K562 (cell line): ENCODE measurements at regions not wholly inside any gene's neighbourhood (a gene's known extent, or its start where the extent isn't known, plus 50 kb on each side); places are given as distances from the start of the nearest gene placed in this dataset.

Experiments used
- ATAC-seq: fragments of 200-7000 bp; cut with Tn5 transposase; 3 replicates; pipeline ENCODE4 v1.9.1; 2020; ENCODE audit warnings: moderate library complexity
- BruUV-seq: library from RNA; stranded (reverse); fragments of 400-500 nt; replicated peaks from 2 replicates; lab custom pipeline; 2021; lab: Mats Ljungman, UMichigan
- CTCF ChIA-PET: fragments of 300-600 bp; formaldehyde crosslinking; extraction: SDS; loops from one replicate; lab custom pipeline; 2021; ENCODE audit warnings: low intra/inter-chr PET ratio; lab: Yijun Ruan, JAX
- POLR2A ChIA-PET: fragments of 300-600, 350-650 bp; sonication (Branson Sonifier 250); formaldehyde crosslinking; extraction: SDS; loops from one replicate; lab custom pipeline; 2021; ENCODE audit warnings: antibody characterized with exemption, inconsistent platforms; lab: Yijun Ruan, JAX
- DNase-seq, 4 experiments: peaks; one replicate each; pipeline versions ENCODE4 v3.0.0 to v3.0.0-alpha.2; 2011 to 2018; ENCODE audit warnings: low spot score in 3 of 4, mixed read lengths in 3 of 4; ENCODE audit errors: extremely low read depth in 1 of 4
- FAIRE-seq: peaks from 2 replicates; lab custom pipeline; 2011; peaks lifted over from hg19 to GRCh38; lab: Jason Lieb, UNC
- H2AFZ ChIP-seq: 2 replicates; pipeline ENCODE4 v1.6.0; 2011; ENCODE audit warnings: low read depth, low read length, control low read depth, inconsistent platforms
- H3K27ac ChIP-seq: fragments of 200-600 bp; 3 replicates; pipeline ENCODE4 v1.8.0; 2011; ENCODE audit warnings: low read depth, mild to moderate bottlenecking, control low read depth, inconsistent platforms, low read length, moderate library complexity, mixed read lengths; ENCODE audit errors: extremely low read depth
- H3K27me3 ChIP-seq, 2 experiments: fragments of 300-600 bp in 1 of 2; 2 replicates in 1 of 2; 3 replicates in 1 of 2; pipeline versions ENCODE4 v1.6.0 to v1.8.0; 2011; ENCODE audit warnings: inconsistent platforms in 2 of 2, low read length in 2 of 2, mild to moderate bottlenecking in 1 of 2, mixed read lengths in 1 of 2, moderate library complexity in 1 of 2; ENCODE audit not compliant: control insufficient read depth in 2 of 2, insufficient read depth in 2 of 2
- H3K36me3 ChIP-seq: fragments of 300-600 bp; 3 replicates; pipeline ENCODE4 v1.8.0; 2011; ENCODE audit warnings: mild to moderate bottlenecking, low read length, inconsistent platforms; ENCODE audit not compliant: control insufficient read depth, insufficient read depth
- H3K4me1 ChIP-seq, 2 experiments: fragments of 200-600 bp in 1 of 2; replicated peaks in 1 of 2; 2 replicates in 1 of 2; 3 replicates in 1 of 2; pipeline versions ENCODE4 v1.5.1 to v1.8.0; 2011; ENCODE audit warnings: inconsistent platforms in 2 of 2, low read length in 2 of 2, mild to moderate bottlenecking in 1 of 2, mixed read lengths in 1 of 2, moderate library complexity in 1 of 2; ENCODE audit not compliant: control insufficient read depth in 2 of 2, insufficient read depth in 2 of 2
- H3K4me2 ChIP-seq: 2 replicates; pipeline ENCODE4 v1.6.1; 2011; ENCODE audit warnings: low read length, control low read depth, inconsistent platforms, mixed read lengths; ENCODE audit not compliant: insufficient read depth
- H3K4me3 ChIP-seq: fragments of 200-600 bp; sonication (generic), shearing (Covaris generic); 2 replicates; pipeline ENCODE4 v1.5.1; 2016; ENCODE audit warnings: control low read depth, inconsistent platforms
- H3K79me2 ChIP-seq: fragments of 200-600 bp; 3 replicates; pipeline ENCODE4 v1.8.0; 2011; ENCODE audit warnings: low read length, inconsistent platforms; ENCODE audit not compliant: control insufficient read depth, insufficient read depth
- H3K9ac ChIP-seq, 2 experiments: 2 replicates each; pipeline versions ENCODE4 v1.6.0 to v1.6.1; 2011; ENCODE audit warnings: low read depth in 2 of 2, low read length in 2 of 2, control low read depth in 1 of 2, inconsistent platforms in 1 of 2, mild to moderate bottlenecking in 1 of 2, mixed read lengths in 1 of 2; ENCODE audit not compliant: insufficient read depth in 1 of 2
- H3K9me1 ChIP-seq: one replicate; pipeline ENCODE4 v1.6.0; 2011; ENCODE audit warnings: inconsistent platforms, mild to moderate bottlenecking, low read length, moderate library complexity; ENCODE audit not compliant: control insufficient read depth, insufficient read depth
- H3K9me3 ChIP-seq: replicated peaks from 2 replicates; pipeline ENCODE4 v1.5.1; 2011; ENCODE audit warnings: low read depth, low read length, inconsistent platforms; ENCODE audit not compliant: control insufficient read depth, insufficient read depth
- H4K20me1 ChIP-seq: replicated peaks from 2 replicates; pipeline ENCODE4 v1.6.1; 2011; ENCODE audit warnings: low read length, inconsistent platforms, mixed read lengths; ENCODE audit not compliant: control insufficient read depth, insufficient read depth
- ELK1 ChIP-seq: sonication (generic); formaldehyde crosslinking; IDR thresholded peaks from 2 replicates; pipeline ENCODE4 v1.8.1; 2022; ENCODE audit warnings: missing genetic modification reagents
- GABPB1 ChIP-seq: sonication (generic); formaldehyde crosslinking; IDR thresholded peaks from 2 replicates; pipeline ENCODE4 v1.8.0; 2022; ENCODE audit warnings: mild to moderate bottlenecking, missing genetic modification reagents
- GABPB2 ChIP-seq: fragments of 250-450 bp; sonication (Bioruptor Pico); conservative IDR thresholded peaks from 2 replicates; pipeline ENCODE4 v1.5.1; 2021; ENCODE audit warnings: mild to moderate bottlenecking
- GATA2 ChIP-seq: sonication (generic); formaldehyde crosslinking; IDR thresholded peaks from 2 replicates; pipeline ENCODE4 v1.4.0; 2020; ENCODE audit warnings: mild to moderate bottlenecking, missing genetic modification reagents
- HLTF ChIP-seq: fragments of 450-650 bp; IDR thresholded peaks from 2 replicates; pipeline ENCODE4 v1.6.1; 2016
- POU5F1 ChIP-seq: fragments of 150-350 bp; IDR thresholded peaks from 2 replicates; pipeline ENCODE4 v1.6.1; 2014; ENCODE audit warnings: borderline replicate concordance, low read length, low read depth, mild to moderate bottlenecking; ENCODE audit not compliant: partially characterized antibody
- SREBF2 ChIP-seq: sonication (generic); formaldehyde crosslinking; IDR thresholded peaks from 2 replicates; pipeline ENCODE4 v1.4.0; 2020; ENCODE audit warnings: mild to moderate bottlenecking, missing genetic modification reagents
- TEAD4 ChIP-seq, 2 experiments: sonication (generic) in 1 of 2; formaldehyde crosslinking in 1 of 2; IDR thresholded peaks; 2 replicates each; pipeline versions ENCODE4 v1.6.1 to v1.8.0; 2012 to 2022; ENCODE audit warnings: borderline replicate concordance in 1 of 2, inconsistent platforms in 1 of 2, low read length in 1 of 2, mild to moderate bottlenecking in 1 of 2, missing genetic modification reagents in 1 of 2
- ZNF23 ChIP-seq: fragments of 250-450 bp; sonication (Bioruptor Pico); IDR thresholded peaks from 2 replicates; pipeline ENCODE4 v1.4.0; 2020; ENCODE audit warnings: mild to moderate bottlenecking
- ZNF232 ChIP-seq: sonication (generic); formaldehyde crosslinking; IDR thresholded peaks from 2 replicates; pipeline ENCODE4 v1.8.0; 2022; ENCODE audit warnings: mild to moderate bottlenecking, missing genetic modification reagents
- ZNF347 ChIP-seq: fragments of 450-650 bp; formaldehyde crosslinking; IDR thresholded peaks from 2 replicates; pipeline ENCODE4 v1.4.0; 2020; ENCODE audit warnings: low read depth, mild to moderate bottlenecking, moderate library complexity
- in situ Hi-C: fragments of 300-500 bp; cut with MboI; formaldehyde crosslinking; loops from 4 replicates; pipeline ENCODE4 v1.15.0; 2018; ENCODE audit warnings: inconsistent platforms, mixed read lengths
- intact Hi-C: fragments of 100-400 bp; cut with micrococcal nuclease; formaldehyde crosslinking; loops from 2 replicates; pipeline ENCODE4 v1.14.2; 2022

GRCh38 chr4:135927651-135928050 lies 1604.6 kb downstream of the PCDH18 start:
- Histone ChIP-seq H2AFZ (no peak overlapping the region), H3K36me3 (no peaks in the 10 kb centered on the region), H3K4me2 (no peak overlapping the region), H3K9me3 (no peaks in the 10 kb centered on the region), H3K27ac (no peak overlapping the region), H3K79me2 (no peaks in the 10 kb centered on the region), H3K9ac (no peak overlapping the region), H3K4me3 (no peak overlapping the region), H3K9me1 (no peaks in the 10 kb centered on the region)
- no TSS peak for BruUV-seq
- CTCF ChIA-PET, result no interaction called here
- no peak for DNase-seq
- intact Hi-C loops, result no loop called here
- POLR2A ChIA-PET, result no interaction called here
- no peak for FAIRE-seq
- no peak for TF ChIP-seq HLTF
- TF ChIP-seq POU5F1, result no peak
- no peak for TF ChIP-seq GABPB2 (CRISPR knock-in tag)
- no peak for TF ChIP-seq ZNF23
- no peak for TF ChIP-seq ZNF232
- TF ChIP-seq GABPB1 (CRISPR knock-in tag), result no peak
- no peak for TF ChIP-seq ZNF347 (CRISPR knock-in tag)
- TF ChIP-seq TEAD4 (IDR thresholded peaks at IDR 0.05; ENCODE audit: low read length), result no peak
- no peak for TF ChIP-seq TEAD4 (CRISPR knock-in tag; IDR thresholded peaks at IDR 0.05; ENCODE audit: borderline replicate concordance)
- no peak for TF ChIP-seq ELK1 (CRISPR knock-in tag)
- no peak for TF ChIP-seq SREBF2
- TF ChIP-seq GATA2 (CRISPR knock-in tag), result no peak
- TF ChIP-seq, all 486 proteins: peak for 0
- H3K4me1 ChIP-seq, result no peaks in the 10 kb centered on the region
- no peak for ATAC-seq
- in situ Hi-C loops, result no loop called here
- no peaks in the 10 kb centered on the region for H3K27me3 ChIP-seq
- H4K20me1 ChIP-seq, result no peaks in the 10 kb centered on the region
